ENCODE measurements at regions not wholly inside any gene's neighbourhood (a gene's known extent, or its start where the extent isn't known, plus 50 kb on each side); places are given as distances from the start of the nearest gene placed in this dataset.

DNA sequence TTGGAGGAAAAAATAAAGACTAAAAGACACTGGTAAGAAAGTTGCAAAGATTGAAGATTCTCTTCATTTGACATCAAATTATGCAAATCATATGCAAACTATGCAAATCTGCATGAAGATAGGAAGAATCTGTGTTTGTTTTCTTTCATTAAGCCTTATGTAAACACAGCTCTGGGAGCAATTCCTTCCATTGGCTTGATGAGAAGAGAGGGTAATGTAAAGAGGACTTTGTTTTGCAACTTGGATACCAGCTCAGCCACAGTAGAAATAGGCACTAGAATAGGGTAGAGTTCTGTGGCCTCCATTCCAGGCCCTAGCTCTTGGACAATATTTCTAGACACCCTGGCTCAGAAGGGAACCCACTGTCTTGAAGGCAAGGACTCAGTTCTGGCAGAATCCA is 388.4 kb upstream of the RASGEF1B start:
- no peak for DNase-seq

- DNase-seq, result no peak
Measured at GRCh38 chr4:81854406-81854805, 382.7 kb upstream of the RASGEF1B start.

- DNase-seq, result no peak
Measured at GRCh38 chr4:81852031-81852715, 380.5 kb upstream of the RASGEF1B start.

GRCh38 chr4:81850701-81851100 is 379.0 kb upstream of the RASGEF1B start:
- no peak for DNase-seq

- DNase-seq, result no peak
Measured at GRCh38 chr4:81845761-81846160, 374.1 kb upstream of the RASGEF1B start.

GRCh38 chr4:81845273-81845672 is 373.6 kb upstream of the RASGEF1B start:
- DNase-seq, result no peak

GRCh38 chr4:81844717-81845116 is 373.0 kb upstream of the RASGEF1B start:
- DNase-seq, result no peak

DNA sequence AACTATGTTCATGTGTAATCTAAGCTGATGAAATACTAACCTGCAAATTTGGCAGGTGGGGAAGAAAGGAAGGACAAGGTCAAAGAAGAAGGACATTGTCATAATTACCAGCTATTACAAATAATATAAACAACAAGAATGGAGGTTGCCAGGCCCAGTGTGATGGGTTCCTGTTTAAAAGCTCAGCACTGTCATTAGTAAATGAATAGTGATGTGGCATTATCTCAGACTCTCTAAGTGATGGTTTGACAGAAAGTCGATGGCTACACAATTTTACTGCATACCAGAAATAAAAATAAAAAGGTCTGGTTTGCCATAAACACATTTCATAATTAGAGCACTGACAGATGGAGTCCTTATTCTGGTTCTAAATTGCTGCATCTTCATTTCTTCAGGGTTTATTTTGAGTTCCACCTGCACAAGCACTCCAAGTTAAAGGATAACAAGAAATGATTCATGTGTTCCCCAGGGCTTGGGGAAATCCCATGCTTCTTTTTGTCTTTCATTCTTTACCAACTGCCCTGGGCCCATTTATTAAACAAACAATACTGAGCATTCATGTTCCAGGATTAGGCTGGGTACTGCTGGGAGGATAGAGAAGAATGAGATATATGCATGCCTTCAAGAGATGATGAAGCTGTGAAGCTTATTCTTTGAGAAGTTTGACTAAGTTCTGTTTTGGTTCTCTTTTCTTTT is 367.8 kb upstream of the RASGEF1B start:
- no peak for DNase-seq

GRCh38 chr4:81838586-81838985 is 366.9 kb upstream of the RASGEF1B start:
- no peak for DNase-seq

DNA sequence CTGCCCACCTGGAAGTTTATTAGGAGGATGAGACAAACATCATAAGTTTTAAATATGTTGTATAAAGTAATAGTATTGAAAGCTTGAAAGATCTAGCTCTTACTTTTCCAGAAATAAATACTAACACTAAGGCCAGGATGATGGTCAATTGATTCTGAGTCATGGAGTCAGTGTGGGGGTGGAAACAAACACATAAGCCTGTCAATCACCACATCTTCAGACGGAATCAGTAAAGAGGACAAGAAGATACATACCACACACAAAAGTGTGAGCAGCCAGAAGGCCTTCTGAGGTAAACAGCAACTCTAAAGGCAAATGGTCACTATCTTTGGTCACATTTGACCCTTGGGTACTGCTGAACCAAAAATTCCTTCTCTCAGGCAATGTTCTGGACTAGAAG is 365.0 kb upstream of the RASGEF1B start:
- DNase-seq, result no peak

GRCh38 chr4:81833576-81833975 is 361.9 kb upstream of the RASGEF1B start:
- no peak for DNase-seq

- no peak for DNase-seq
Measured at GRCh38 chr4:81828991-81829390, 357.3 kb upstream of the RASGEF1B start.

GRCh38 chr4:81827577-81828202 is 356.0 kb upstream of the RASGEF1B start:
- DNase-seq, result no peak

GRCh38 chr4:81826817-81827424 is 355.2 kb upstream of the RASGEF1B start:
- DNase-seq, result no peak

- no peak for DNase-seq
Measured at GRCh38 chr4:81826335-81826734, 354.6 kb upstream of the RASGEF1B start.

GRCh38 chr4:81818385-81818920 is 346.7 kb upstream of the RASGEF1B start:
- DNase-seq, result no peak

DNA sequence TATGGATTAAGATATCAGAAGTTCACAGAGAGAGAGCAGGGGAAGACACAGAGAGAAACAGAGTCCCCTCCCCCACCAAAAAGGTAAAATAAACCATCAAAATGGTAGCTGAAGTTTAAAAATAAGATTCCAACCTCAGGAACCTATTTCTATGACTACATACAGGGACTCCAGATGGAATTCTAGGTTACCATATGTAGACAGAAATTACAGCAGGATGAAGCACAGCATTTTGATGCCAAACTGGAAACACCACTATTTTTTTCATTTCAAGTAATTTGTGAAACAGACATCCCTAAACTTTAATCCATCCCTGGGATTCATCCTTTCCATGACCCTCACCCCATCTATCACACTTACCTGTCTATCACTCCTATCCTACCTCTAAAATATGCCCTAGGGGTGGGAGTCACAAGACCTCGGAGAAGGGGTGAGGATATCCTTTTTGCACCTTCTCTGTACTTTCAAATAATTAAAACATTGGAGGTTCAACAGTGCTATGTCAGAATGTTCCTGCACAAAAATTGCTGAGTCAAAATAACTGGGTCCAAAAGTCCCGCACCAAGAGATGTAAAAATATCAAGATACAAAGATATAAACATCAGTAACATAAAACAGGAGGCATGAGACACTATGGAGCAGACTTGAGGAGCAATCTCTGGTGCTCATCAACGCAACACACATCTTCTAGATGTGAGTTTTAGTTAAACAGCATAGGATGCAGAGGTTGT is 344.5 kb upstream of the RASGEF1B start:
- DNase-seq, result no peak

- DNase-seq, result no peak
Measured at GRCh38 chr4:81814987-81815541, 343.4 kb upstream of the RASGEF1B start.

DNA sequence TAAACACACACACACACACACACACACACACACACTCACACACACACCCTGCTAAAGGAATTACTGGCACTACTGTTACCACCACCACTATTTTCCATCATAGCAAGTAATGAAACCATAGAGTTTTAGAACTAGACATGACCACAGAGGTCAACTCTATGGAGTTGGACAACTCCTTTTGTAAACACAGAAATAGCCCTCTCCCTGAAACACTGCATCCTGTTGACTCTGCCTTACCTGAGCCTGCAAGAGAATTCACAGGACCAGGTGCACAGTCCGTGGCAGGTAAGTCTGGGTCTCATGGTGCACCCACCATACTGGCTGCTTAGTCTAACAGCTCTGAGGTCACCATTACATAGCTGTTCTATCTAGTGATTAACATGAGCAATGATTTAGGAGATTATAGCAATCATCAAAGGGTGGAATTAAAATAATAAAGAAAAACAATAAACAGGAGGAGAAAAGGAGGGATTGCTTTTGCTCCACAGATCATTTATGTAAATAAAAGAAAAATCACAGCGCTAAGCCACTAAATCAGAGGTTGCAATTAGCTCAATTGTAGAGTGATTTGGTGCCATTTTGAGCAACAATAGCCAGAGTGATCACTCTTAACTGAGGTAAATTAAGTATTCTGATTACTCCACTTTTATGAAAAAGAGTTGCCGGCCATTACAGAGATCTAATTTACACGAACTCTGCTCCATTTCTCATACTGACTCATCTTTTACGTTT is 340.0 kb upstream of the RASGEF1B start:
- DNase-seq, result no peak

DNA sequence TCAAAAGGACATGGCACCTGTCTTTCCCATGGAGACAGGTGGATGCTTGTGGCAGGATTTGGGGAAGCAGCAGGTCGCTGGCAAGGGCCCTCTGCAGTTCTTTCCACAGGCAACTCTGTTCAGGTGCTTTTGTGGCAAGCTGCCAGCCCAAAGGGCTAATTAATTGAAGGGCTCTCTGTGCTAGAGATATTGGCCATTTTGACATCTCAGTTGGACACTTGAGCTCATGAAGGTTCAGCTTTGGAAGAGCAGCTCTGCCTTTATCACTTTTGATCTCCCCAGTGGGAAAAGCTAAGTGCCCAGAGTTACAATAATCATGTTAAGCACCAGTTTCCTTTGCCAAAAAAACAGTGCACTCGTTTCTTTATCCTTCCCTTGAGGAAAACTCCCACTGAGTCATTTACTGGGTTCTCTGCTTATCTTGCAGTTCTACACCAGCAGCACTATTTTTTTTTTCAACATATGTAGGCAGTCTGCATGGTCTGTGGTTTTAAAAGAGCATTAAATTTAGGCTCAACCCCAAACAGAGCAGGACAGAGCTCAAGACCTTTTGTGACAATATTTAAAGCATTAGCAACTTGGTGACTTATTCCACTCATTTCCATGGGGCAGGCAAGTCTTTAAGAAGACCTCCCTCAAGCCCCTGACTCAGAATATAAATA is 336.4 kb upstream of the RASGEF1B start:
- DNase-seq, result no peak

DNA sequence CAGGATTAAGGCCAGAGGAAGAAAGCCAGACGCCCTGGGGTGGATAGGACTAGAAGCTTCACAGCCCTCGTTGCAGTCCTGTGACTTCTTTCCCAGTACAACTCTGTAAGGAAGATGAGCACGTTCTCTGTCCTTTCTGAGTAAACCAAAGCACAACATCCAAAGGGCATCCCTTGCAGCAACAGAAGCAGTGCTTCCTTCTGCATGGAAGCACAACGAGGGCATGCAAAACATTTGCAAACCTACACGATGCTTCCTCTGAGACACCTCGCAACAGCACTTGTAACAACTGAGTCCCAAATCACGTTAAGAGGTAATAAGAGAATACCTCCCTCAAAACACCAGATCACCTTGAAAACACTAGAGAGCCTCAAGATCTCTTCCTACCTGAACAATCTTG is 335.7 kb upstream of the RASGEF1B start:
- DNase-seq, result no peak

Measured in T1000 (cell line).